ENCODE measurements at regions not wholly inside any gene's neighbourhood (a gene's known extent, or its start where the extent isn't known, plus 50 kb on each side); places are given as distances from the start of the nearest gene placed in this dataset.
"Not testable (repeated sequence)": the region's sequence is repeated elsewhere in the genome, so short reads cannot be mapped to it uniquely, and the experiment has no call there.

- Mint-ChIP-seq H3K36me3 (peaks cover 13% of the 10 kb centered on the region), H3K4me3 (peak overlapping the region; percentile 44), H3K4me1 (peaks cover 44% of the 10 kb centered on the region), H3K9me3 (no peaks in the 10 kb centered on the region), H3K27ac (peak overlapping the region; percentile 90)
- DNase-seq (ENCODE audit: low spot score in 2 of 2): peak; percentile 56 to 86
- ATAC-seq: peak; percentile 97
These were observed 126.9 kb downstream of the DUSP6 start for GRCh38 chr12:89225401-89225800.

DNA sequence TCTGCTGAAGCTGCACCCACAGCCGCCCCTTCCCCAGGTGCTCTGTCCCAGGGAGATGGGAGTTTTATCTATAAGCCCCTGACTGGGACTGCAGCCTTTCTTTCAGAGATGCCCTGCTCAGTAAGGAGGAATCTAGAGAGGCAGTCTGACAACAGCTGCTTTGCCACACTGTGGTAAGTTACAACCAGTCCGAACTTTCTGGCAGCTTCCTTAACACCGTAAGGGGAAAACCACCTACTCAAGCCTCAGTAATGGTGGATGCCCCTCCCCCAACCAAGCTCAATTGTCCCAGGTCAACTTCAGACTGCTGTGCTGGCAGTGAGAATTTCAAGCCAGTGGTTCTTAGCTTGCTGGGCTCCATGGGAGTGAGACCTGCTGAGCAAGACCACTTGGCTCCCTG is 129.7 kb downstream of the DUSP6 start:
- H3K4me1 Mint-ChIP-seq: peaks cover 39% of the 10 kb centered on the region
- peaks cover 17% of the 10 kb centered on the region for H3K36me3 Mint-ChIP-seq
- not testable (repeated sequence) for H3K4me3 Mint-ChIP-seq; DNase-seq (ENCODE audit: low spot score in 2 of 2); ATAC-seq; H3K27ac Mint-ChIP-seq; H3K9me3 Mint-ChIP-seq

GRCh38 chr12:89217472-89217871 is 134.8 kb downstream of the DUSP6 start:
- Mint-ChIP-seq H3K4me3 (no peak overlapping the region), H3K27ac (no peak overlapping the region), H3K36me3 (peaks cover 5% of the 10 kb centered on the region), H3K9me3 (no peaks in the 10 kb centered on the region), H3K4me1 (no peaks in the 10 kb centered on the region)
- DNase-seq (ENCODE audit: low spot score in 2 of 2) (no peak), ATAC-seq (no peak)

- Mint-ChIP-seq H3K27ac (no peak overlapping the region), H3K4me3 (no peak overlapping the region), H3K4me1 (peaks cover 5% of the 10 kb centered on the region), H3K36me3 (peaks cover 5% of the 10 kb centered on the region), H3K9me3 (no peaks in the 10 kb centered on the region)
- DNase-seq (ENCODE audit: low spot score in 2 of 2) (no peak), ATAC-seq (no peak)
These were observed 135.9 kb downstream of the DUSP6 start for GRCh38 chr12:89216211-89216952.

- no peak overlapping the region for H3K27ac Mint-ChIP-seq
- no peak overlapping the region for H3K4me3 Mint-ChIP-seq
- peaks cover 9% of the 10 kb centered on the region for H3K4me1 Mint-ChIP-seq
- ATAC-seq (no peak), DNase-seq (ENCODE audit: low spot score in 2 of 2) (no peak)
- peaks cover 2% of the 10 kb centered on the region for H3K36me3 Mint-ChIP-seq
- H3K9me3 Mint-ChIP-seq: no peaks in the 10 kb centered on the region
These were observed 137.1 kb downstream of the DUSP6 start for GRCh38 chr12:89215196-89215595.

DNA sequence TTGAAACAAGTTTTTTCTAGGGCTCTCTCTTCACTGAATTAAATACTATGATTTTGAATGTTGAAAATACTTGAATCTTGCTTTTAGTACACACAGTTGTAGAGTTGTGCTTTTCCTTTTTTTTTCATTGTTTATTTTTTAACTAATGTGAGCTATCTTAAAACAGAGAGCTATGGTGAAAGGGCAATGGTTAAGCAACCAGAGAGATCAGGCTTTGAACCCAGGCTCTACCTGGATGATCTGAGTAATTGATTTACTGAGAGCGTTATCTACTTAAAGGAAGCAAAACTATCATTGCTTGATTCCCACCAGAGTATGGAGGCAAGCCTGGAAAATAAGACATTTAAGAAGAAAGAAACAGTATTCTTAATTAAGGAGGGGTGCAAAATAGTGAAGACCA is 138.6 kb downstream of the DUSP6 start:
- H3K4me1 Mint-ChIP-seq: peaks cover 13% of the 10 kb centered on the region
- no peak overlapping the region for H3K27ac Mint-ChIP-seq
- H3K36me3 Mint-ChIP-seq: no peaks in the 10 kb centered on the region
- H3K4me3 Mint-ChIP-seq: no peak overlapping the region
- H3K9me3 Mint-ChIP-seq: no peaks in the 10 kb centered on the region
- ATAC-seq: no peak
- DNase-seq (ENCODE audit: low spot score in 2 of 2): no peak

GRCh38 chr12:89213139-89213538 is 139.2 kb downstream of the DUSP6 start:
- DNase-seq (ENCODE audit: low spot score in 2 of 2): no peak
- ATAC-seq: no peak
- H3K36me3 Mint-ChIP-seq: no peaks in the 10 kb centered on the region
- H3K4me1 Mint-ChIP-seq: peaks cover 13% of the 10 kb centered on the region
- H3K9me3 Mint-ChIP-seq: no peaks in the 10 kb centered on the region
- no peak overlapping the region for H3K4me3 Mint-ChIP-seq
- H3K27ac Mint-ChIP-seq: no peak overlapping the region

DNA sequence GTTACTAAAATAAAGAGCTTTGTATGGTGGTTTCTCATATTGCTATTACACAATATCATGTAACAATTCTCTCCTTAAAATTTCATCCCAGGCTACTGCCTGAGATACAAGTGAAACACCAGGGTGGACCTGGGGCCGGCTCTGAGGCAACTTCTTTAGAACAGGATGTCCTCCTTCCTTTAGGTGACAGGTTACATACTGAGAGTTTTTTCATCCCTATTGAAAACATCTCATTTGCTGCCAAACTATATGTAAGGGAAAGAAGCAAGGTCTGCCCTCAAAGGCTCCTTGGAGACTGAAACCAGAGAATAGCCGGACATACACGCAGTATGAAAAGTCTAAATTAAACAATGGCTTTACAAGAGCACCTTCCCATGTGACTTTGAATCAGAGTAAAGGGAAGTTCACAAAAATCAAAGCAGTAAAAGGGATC is 139.9 kb downstream of the DUSP6 start:
- no peak for DNase-seq (ENCODE audit: low spot score in 2 of 2)
- no peak overlapping the region for H3K4me3 Mint-ChIP-seq
- ATAC-seq: no peak
- H3K4me1 Mint-ChIP-seq: peaks cover 13% of the 10 kb centered on the region
- H3K9me3 Mint-ChIP-seq: no peaks in the 10 kb centered on the region
- no peak overlapping the region for H3K27ac Mint-ChIP-seq
- no peaks in the 10 kb centered on the region for H3K36me3 Mint-ChIP-seq

DNA sequence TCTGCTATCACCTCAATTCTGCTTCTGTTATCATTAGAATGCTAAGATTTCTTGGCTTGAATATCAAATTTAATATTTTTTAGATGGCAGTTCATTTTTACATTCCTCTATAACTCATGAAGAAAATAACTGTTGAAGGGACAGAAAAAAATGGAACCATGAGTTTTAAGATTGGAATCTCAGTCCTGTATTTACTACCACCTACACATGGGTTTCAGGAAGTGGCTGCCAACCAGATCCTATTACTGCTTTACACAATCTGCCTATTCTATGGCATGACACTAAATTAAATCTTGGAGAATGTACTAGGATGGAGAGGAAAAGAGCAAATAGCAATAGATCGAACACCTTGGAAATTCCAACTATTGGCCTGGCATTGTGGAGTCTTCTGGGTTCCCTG is 140.8 kb downstream of the DUSP6 start:
- ATAC-seq: no peak
- no peak for DNase-seq (ENCODE audit: low spot score in 2 of 2)
- H3K4me1 Mint-ChIP-seq: peaks cover 19% of the 10 kb centered on the region
- no peak overlapping the region for H3K27ac Mint-ChIP-seq
- no peaks in the 10 kb centered on the region for H3K9me3 Mint-ChIP-seq
- no peaks in the 10 kb centered on the region for H3K36me3 Mint-ChIP-seq
- no peak overlapping the region for H3K4me3 Mint-ChIP-seq

DNA sequence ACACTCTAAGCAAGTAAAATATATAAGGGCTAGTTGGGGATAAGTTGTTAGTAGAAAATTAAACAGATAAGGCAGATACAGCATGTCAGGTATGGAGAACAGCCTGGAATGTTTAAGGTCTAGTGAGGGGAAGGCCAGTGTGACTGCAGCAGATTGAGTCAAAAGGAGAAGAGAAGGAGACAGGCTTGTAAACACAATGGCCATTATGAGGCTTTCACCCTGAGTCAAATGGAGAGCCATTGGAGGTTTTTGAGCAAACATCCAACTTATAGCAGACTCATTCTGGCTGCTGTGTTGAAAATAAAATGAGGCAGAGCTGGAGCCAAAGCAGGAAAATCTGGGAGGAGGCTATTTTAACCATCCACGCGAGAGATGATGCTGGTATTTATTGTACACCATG is 142.0 kb downstream of the DUSP6 start:
- peak; percentile 89 for ATAC-seq
- Mint-ChIP-seq H3K4me1 (peaks cover 24% of the 10 kb centered on the region), H3K27ac (no peak overlapping the region), H3K4me3 (no peak overlapping the region), H3K36me3 (no peaks in the 10 kb centered on the region), H3K9me3 (no peaks in the 10 kb centered on the region)
- peak in 1 of 2 donors; percentile 53 for DNase-seq (ENCODE audit: low spot score in 2 of 2)

- no peak overlapping the region for H3K4me3 Mint-ChIP-seq
- no peaks in the 10 kb centered on the region for H3K36me3 Mint-ChIP-seq
- no peaks in the 10 kb centered on the region for H3K9me3 Mint-ChIP-seq
- DNase-seq (ENCODE audit: low spot score in 2 of 2) (no peak), ATAC-seq (no peak)
- no peak overlapping the region for H3K27ac Mint-ChIP-seq
- peaks cover 24% of the 10 kb centered on the region for H3K4me1 Mint-ChIP-seq
These were observed 143.6 kb downstream of the DUSP6 start for GRCh38 chr12:89208661-89209096.

- ATAC-seq (no peak), DNase-seq (ENCODE audit: low spot score in 2 of 2) (no peak)
- Mint-ChIP-seq H3K4me3 (no peak overlapping the region), H3K4me1 (peaks cover 19% of the 10 kb centered on the region), H3K27ac (no peak overlapping the region), H3K36me3 (no peaks in the 10 kb centered on the region), H3K9me3 (no peaks in the 10 kb centered on the region)
These were observed 145.9 kb downstream of the DUSP6 start for GRCh38 chr12:89206390-89206789.

DNA sequence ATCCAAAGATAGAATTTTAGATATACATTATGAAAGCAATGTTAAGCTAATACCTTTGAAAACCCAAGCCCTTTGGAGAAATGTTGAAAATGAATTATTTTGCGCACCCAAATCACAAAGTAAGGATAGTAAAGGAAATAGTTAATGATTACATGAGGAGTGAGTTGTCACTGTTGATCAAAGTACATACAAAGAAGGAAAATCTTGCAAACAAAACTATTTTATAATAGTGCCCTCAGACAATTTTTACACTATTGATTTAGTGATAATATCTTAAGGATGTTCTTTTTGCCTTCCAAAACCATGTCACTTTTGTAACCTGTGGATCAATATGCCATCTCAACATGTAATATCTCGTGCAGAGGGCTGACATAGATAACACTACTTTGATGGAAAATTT is 146.8 kb downstream of the DUSP6 start:
- Mint-ChIP-seq H3K9me3 (no peaks in the 10 kb centered on the region), H3K36me3 (no peaks in the 10 kb centered on the region), H3K4me1 (peaks cover 18% of the 10 kb centered on the region), H3K27ac (no peak overlapping the region), H3K4me3 (no peak overlapping the region)
- no peak for ATAC-seq
- DNase-seq (ENCODE audit: low spot score in 2 of 2): no peak

- H3K36me3 Mint-ChIP-seq: no peaks in the 10 kb centered on the region
- H3K27ac Mint-ChIP-seq: no peak overlapping the region
- no peak for ATAC-seq
- peaks cover 16% of the 10 kb centered on the region for H3K4me1 Mint-ChIP-seq
- no peaks in the 10 kb centered on the region for H3K9me3 Mint-ChIP-seq
- H3K4me3 Mint-ChIP-seq: no peak overlapping the region
- DNase-seq (ENCODE audit: low spot score in 2 of 2): no peak
These were observed 149.2 kb downstream of the DUSP6 start for GRCh38 chr12:89203144-89203543.

DNA sequence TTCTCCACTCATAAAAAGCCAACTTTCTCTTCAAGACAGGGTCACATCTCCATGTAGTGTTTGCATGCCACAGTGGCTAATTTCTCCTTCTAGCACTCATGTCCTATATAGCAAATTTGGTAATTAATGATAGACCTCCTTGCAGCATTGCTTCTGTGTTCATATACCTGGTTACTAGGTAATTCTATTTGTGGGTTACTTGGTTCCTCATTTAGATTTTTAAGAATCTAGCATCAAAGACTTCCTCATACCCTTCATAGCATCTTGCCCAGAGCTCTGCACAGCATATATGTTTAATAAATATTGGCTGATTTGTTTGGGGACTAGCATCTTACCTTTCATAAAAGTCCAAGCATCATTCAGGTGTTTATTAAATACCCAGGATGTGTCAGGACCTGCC is 152.1 kb downstream of the DUSP6 start:
- H3K27ac Mint-ChIP-seq: no peak overlapping the region
- DNase-seq (ENCODE audit: low spot score in 2 of 2) (no peak), ATAC-seq (no peak)
- H3K4me3 Mint-ChIP-seq: no peak overlapping the region
- H3K9me3 Mint-ChIP-seq: no peaks in the 10 kb centered on the region
- no peaks in the 10 kb centered on the region for H3K36me3 Mint-ChIP-seq
- H3K4me1 Mint-ChIP-seq: peaks cover 5% of the 10 kb centered on the region

DNA sequence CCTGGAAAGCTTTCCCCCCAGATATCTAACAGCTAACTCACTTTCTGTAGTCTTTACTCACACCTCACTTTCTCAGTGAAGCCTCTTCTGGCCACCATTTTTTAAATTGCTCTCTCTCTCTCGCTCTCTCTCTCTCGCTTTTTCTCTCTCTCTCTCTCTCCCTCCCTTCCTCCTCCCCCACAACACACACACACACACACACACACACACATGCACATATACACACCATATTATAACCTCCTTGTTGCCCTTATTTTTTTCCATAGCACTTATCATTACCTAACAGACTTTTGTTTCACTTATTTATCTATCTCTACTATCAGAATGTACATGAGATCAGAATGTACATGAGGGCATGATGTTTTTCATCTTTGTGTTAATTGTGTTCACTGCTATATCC is 156.8 kb downstream of the DUSP6 start:
- ATAC-seq (no peak), DNase-seq (ENCODE audit: low spot score in 2 of 2) (no peak)
- Mint-ChIP-seq H3K4me3 (no peak overlapping the region), H3K9me3 (peaks cover 2% of the 10 kb centered on the region), H3K4me1 (peaks cover 5% of the 10 kb centered on the region), H3K36me3 (no peaks in the 10 kb centered on the region), H3K27ac (no peak overlapping the region)
